GM13976 (cell line): ENCODE measurements at regions not wholly inside any gene's neighbourhood (a gene's known extent, or its start where the extent isn't known, plus 50 kb on each side); places are given as distances from the start of the nearest gene placed in this dataset.

Experiments used
- DNase-seq: peaks from one replicate; pipeline ENCODE4 v3.0.0; 2012; ENCODE audit warnings: low spot score
- in situ Hi-C: fragments of 300-500 bp; cut with MboI; formaldehyde crosslinking; loops from one replicate; pipeline ENCODE4 v1.12.0; 2022; ENCODE audit warnings: low sequenced_read_pairs, mixed read lengths, inconsistent platforms; ENCODE audit not compliant: unreplicated experiment
- TF ChIP-seq, protein P1 (sequence below): IDR thresholded peaks from 2 replicates; pipeline ENCODE4 v1.5.1; 2012; ENCODE audit warnings: borderline replicate concordance, mild to moderate bottlenecking; ENCODE audit not compliant: insufficient read depth; ENCODE audit errors: extremely low read depth, missing control alignments, control extremely low read depth

DNA sequence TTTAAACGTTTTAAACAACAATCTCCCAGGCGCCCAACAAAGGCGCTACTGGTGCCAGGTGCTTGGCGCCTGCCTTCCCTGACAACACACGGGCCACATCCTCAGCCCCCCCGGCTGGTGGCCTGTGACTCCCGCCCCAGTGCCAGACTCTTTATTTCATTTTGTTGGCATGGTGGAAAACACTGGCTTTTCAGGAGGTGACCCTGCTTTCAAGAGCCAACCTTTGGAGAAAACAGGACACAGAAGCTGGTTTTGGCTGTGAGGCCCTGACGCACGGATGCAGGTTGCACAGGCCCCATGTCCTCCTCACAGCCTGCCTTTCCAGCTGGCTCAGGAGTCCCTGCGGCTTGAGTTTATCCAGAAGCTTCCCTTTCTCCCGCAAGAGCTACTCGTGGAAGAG lies 100.0 kb downstream of the METRNL start:
- no peak for DNase-seq
- TF ChIP-seq, protein P1, sequence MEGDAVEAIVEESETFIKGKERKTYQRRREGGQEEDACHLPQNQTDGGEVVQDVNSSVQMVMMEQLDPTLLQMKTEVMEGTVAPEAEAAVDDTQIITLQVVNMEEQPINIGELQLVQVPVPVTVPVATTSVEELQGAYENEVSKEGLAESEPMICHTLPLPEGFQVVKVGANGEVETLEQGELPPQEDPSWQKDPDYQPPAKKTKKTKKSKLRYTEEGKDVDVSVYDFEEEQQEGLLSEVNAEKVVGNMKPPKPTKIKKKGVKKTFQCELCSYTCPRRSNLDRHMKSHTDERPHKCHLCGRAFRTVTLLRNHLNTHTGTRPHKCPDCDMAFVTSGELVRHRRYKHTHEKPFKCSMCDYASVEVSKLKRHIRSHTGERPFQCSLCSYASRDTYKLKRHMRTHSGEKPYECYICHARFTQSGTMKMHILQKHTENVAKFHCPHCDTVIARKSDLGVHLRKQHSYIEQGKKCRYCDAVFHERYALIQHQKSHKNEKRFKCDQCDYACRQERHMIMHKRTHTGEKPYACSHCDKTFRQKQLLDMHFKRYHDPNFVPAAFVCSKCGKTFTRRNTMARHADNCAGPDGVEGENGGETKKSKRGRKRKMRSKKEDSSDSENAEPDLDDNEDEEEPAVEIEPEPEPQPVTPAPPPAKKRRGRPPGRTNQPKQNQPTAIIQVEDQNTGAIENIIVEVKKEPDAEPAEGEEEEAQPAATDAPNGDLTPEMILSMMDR: no peak
- in situ Hi-C loops: no loop called here

DNA sequence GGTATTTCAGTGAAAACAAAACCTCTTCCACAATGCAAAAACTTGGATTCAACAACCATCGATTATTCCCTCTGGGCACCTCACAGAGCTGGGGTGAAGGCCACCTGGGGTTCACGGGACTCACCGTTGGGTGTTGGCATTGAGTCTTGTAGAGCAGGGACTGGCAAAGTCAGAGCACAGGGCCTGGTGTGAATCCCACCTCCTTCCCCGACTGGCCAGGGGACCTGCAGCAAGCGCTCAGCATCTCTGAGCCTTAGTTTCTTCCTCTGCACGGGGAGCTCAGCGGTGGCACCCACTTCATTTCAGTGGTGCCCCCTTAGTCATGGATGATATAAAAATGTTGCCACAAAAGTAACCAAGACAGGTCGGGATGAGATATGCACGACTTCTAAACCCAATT lies 100.4 kb downstream of the METRNL start:
- DNase-seq: no peak
- TF ChIP-seq, protein P1: no peak

DNA sequence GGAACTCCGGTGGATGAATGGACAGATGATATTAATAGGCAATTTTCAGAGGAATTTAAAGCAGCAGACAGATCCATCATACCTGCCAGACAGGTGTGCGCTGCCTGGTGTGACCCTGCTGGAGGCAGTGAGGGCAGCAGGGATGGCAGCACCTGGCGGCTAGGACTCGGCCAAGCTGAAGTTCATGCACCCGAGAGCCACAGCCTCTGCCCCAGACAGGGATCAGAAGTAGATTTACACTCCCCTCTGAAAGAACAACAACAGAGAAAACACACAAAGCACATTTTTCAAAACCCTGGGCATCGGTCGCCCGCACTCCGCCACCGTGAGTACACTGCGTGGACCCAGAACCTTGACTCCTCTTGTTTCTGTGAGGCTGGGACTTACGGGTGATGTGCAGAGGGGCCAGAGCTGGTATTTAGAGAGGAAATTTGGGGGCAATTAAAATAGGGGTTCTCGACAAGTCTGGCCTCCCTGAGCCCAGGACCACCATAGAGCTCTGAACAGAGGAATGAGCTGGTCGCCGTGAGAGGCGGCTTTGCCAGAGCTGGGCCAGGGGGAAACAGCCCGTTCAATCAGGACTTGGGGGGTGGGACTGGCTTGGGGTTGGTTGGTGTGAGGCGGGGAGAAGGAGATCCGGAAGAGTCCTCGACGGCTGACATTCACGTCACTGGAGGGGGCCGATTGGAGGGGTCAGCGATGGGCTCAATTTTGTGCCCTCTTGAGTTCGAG lies 101.0 kb downstream of the METRNL start:
- in situ Hi-C loops: no loop called here
- TF ChIP-seq, protein P1: no peak
- no peak for DNase-seq

More for the DNA sequence above, 100.4 kb downstream of the METRNL start:
- in situ Hi-C loops: no loop called here

DNA sequence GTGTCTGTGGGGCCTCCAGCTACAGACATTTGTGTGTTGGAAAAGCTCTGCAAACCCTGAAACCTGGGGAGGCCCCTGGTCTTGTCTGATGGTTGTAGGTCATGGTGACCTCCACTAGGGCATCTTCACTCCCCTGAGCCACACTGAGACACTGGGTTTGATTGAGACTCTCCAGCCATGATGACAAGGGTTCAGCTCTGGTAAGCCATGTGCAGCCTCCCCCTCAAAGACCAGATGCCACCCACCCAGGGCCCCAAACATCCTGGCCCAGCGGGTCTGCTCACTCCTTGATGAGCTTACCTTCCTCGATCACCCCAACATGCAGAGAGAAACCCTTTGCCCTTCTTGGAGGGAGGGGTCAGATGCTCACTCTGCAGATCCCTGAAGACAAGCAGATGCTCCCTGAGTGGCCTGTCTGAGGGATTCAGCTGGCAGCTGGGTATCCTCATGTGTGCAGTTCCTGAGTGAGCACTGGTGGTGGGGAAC lies 101.6 kb downstream of the METRNL start:
- no peak for DNase-seq
- in situ Hi-C loops: no loop called here
- TF ChIP-seq, protein P1: no peak

DNA sequence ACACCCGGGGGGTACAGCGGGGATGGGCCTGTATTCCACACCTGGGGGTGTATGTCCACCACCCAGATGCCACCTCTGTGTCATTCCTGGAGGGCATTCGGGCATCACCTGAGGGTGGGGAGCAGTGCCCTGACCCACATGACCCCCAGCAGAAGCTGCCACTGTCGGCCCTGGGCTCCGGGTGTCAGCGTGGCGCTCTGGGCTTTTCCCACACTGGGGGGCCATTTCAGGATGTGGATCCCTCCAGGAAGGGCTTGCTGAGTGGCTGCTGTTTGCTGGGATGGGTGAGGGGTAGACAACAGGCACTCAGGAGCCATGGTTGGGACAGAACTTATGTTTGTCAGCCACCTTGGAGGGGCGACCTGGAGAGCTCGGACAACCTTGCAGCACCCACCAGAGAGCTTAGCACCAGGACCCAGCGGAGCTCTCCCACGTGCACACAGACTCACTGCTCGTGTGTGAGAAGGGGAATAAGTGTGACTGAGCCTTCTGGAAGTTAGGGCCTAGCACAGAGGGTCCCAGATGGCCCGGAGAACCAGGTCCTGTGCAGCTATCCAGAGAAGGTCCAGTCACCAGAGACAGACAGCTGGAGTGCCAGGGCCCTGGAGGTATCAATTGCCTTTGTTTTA lies 102.7 kb downstream of the METRNL start:
- TF ChIP-seq, protein P1: no peak
- in situ Hi-C loops: no loop called here
- DNase-seq: no peak

DNA sequence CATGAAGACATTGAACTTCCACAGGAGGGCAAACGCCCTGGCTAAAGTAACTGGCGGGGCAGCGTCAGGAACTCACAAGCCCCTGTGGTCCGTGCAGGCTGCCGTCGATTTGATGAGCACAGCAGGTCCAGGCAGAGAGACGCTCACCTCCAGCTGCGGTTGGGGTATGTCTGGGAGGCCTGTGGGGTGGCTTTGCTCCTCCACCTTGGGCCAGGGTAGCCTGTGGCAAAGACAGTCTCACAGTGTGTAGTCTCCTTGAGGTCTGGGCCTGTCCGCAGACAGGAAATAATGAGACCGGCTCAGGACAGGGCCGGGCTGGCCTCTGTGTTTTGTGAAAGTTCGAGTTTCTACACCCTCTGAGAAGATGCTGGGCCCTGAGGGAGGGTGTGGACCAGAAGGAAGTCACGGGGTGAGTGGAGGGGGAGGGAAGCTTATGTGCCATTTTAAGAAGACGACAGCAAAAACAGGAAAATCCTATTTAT lies 103.3 kb downstream of the METRNL start:
- TF ChIP-seq, protein P1: no peak
- DNase-seq: no peak
- in situ Hi-C loops: no loop called here
